ENCODE measurements at regions not wholly inside any gene's neighbourhood (a gene's known extent, or its start where the extent isn't known, plus 50 kb on each side); places are given as distances from the start of the nearest gene placed in this dataset.

- DNase-seq = no peak
- POLR2A ChIA-PET = no interaction called here
- no peak overlapping the region for H3K4me3 Mint-ChIP-seq
- Histone ChIP-seq H3K27ac (ENCODE audit: low read length in 2 of 2) (no peak overlapping the region), H3K36me3 (replicated peaks in 1 of 2; ENCODE audit: control extremely low read depth in 1 of 2, control insufficient read depth in 1 of 2, extremely low read depth in 1 of 2, insufficient read depth in 2 of 2, low read length in 1 of 2) (no peaks in the 10 kb centered on the region), H3K4me1 (ENCODE audit: control insufficient read depth in 2 of 2, insufficient read depth in 2 of 2, low read length in 2 of 2) (no peaks in the 10 kb centered on the region), H3K79me2 (ENCODE audit: control insufficient read depth, insufficient read depth, low read length) (no peaks in the 10 kb centered on the region), H3K4me2 (replicated peaks; ENCODE audit: low read depth, low read length, poor library complexity, severe bottlenecking) (no peak overlapping the region), H3K27me3 (replicated peaks in 1 of 4; ENCODE audit: control extremely low read depth in 1 of 4, control insufficient read depth in 3 of 4, insufficient read depth in 4 of 4, low read length in 3 of 4) (no peaks in the 10 kb centered on the region), H2AFZ (ENCODE audit: insufficient read depth, low read depth, low read length, poor library complexity, severe bottlenecking) (no peak overlapping the region), H3K4me3 (ENCODE audit: control extremely low read depth in 1 of 5, extremely low read depth in 1 of 5, insufficient read depth in 1 of 5, low read depth in 2 of 5, low read length in 4 of 5) (no peak overlapping the region), H3K9me3 (ENCODE audit: control extremely low read depth in 1 of 3, control insufficient read depth in 2 of 3, insufficient read depth in 1 of 3, low read length in 2 of 3) (peaks cover 0 to 5% (median 0%) of the 10 kb centered on the region in 3 donors), H3K9ac (ENCODE audit: low read length) (no peak overlapping the region), H4K20me1 (ENCODE audit: control insufficient read depth, insufficient read depth, low read length, poor library complexity, severe bottlenecking) (no peaks in the 10 kb centered on the region)
- TF ChIP-seq EZH2 (IDR thresholded peaks at IDR 0.05; ENCODE audit: borderline replicate concordance, insufficient read depth, low read depth, low read length, poor library complexity, severe bottlenecking) = no peak
- no peak for TF ChIP-seq CTCF (IDR thresholded peaks at IDR 0.05)
- no peaks in the 10 kb centered on the region for H3K4me1 Mint-ChIP-seq
- CTCF ChIA-PET = no interaction called here
- H3K27ac Mint-ChIP-seq = no peak overlapping the region
- intact Hi-C loops (cut with micrococcal nuclease) = no loop called here
- ATAC-seq (ENCODE audit: low read depth) = no peak
- H3K27me3 Mint-ChIP-seq = peaks cover 8% of the 10 kb centered on the region
- H3K9me3 Mint-ChIP-seq (ENCODE audit: insufficient read depth) = peaks cover 12% of the 10 kb centered on the region
- 86% methylated on average over 1 of the region's 2 CpGs for WGBS (ENCODE audit: insufficient coverage)
Measured at GRCh38 chr14:56367416-56367815, 212.2 kb upstream of the TMEM260 start.

GRCh38 chr14:56371737-56372136, 207.9 kb upstream of the TMEM260 start:
- peaks cover 21% of the 10 kb centered on the region for H3K9me3 Mint-ChIP-seq (ENCODE audit: insufficient read depth)
- POLR2A ChIA-PET = no interaction called here
- H3K4me2 ChIP-seq (replicated peaks; ENCODE audit: low read depth, low read length, poor library complexity, severe bottlenecking) = no peak overlapping the region
- no peak overlapping the region for H3K27ac Mint-ChIP-seq
- no peak overlapping the region for H3K9ac ChIP-seq (ENCODE audit: low read length)
- WGBS (ENCODE audit: insufficient coverage) = 100% methylated on average over 3 of the region's 3 CpGs
- H3K27ac ChIP-seq (ENCODE audit: low read length in 2 of 2) = no peak overlapping the region
- H2AFZ ChIP-seq (ENCODE audit: insufficient read depth, low read depth, low read length, poor library complexity, severe bottlenecking) = no peak overlapping the region
- no peaks in the 10 kb centered on the region for H3K27me3 Mint-ChIP-seq
- ATAC-seq (ENCODE audit: low read depth) = no peak
- no peaks in the 10 kb centered on the region for H3K4me1 ChIP-seq (ENCODE audit: control insufficient read depth in 2 of 2, insufficient read depth in 2 of 2, low read length in 2 of 2)
- H3K4me3 ChIP-seq (ENCODE audit: control extremely low read depth in 1 of 5, extremely low read depth in 1 of 5, insufficient read depth in 1 of 5, low read depth in 2 of 5, low read length in 4 of 5) = no peak overlapping the region
- CTCF ChIA-PET = no interaction called here
- H3K36me3 ChIP-seq (replicated peaks in 1 of 2; ENCODE audit: control extremely low read depth in 1 of 2, control insufficient read depth in 1 of 2, extremely low read depth in 1 of 2, insufficient read depth in 2 of 2, low read length in 1 of 2) = no peaks in the 10 kb centered on the region
- H3K4me1 Mint-ChIP-seq = no peaks in the 10 kb centered on the region
- H4K20me1 ChIP-seq (ENCODE audit: control insufficient read depth, insufficient read depth, low read length, poor library complexity, severe bottlenecking) = no peaks in the 10 kb centered on the region
- TF ChIP-seq CTCF (IDR thresholded peaks at IDR 0.05) (no peak), EZH2 (IDR thresholded peaks at IDR 0.05; ENCODE audit: borderline replicate concordance, insufficient read depth, low read depth, low read length, poor library complexity, severe bottlenecking) (no peak)
- H3K9me3 ChIP-seq (ENCODE audit: control extremely low read depth in 1 of 3, control insufficient read depth in 2 of 3, insufficient read depth in 1 of 3, low read length in 2 of 3) = peaks cover 0 to 8% (median 0%) of the 10 kb centered on the region in 3 donors
- H3K27me3 ChIP-seq (replicated peaks in 1 of 4; ENCODE audit: control extremely low read depth in 1 of 4, control insufficient read depth in 3 of 4, insufficient read depth in 4 of 4, low read length in 3 of 4) = no peaks in the 10 kb centered on the region
- no peaks in the 10 kb centered on the region for H3K79me2 ChIP-seq (ENCODE audit: control insufficient read depth, insufficient read depth, low read length)
- intact Hi-C loops (cut with micrococcal nuclease) = no loop called here
- DNase-seq = no peak
- no peak overlapping the region for H3K4me3 Mint-ChIP-seq
